ENCODE measurements at regions not wholly inside any gene's neighbourhood (a gene's known extent, or its start where the extent isn't known, plus 50 kb on each side); places are given as distances from the start of the nearest gene placed in this dataset.
"Not testable (repeated sequence)": the region's sequence is repeated elsewhere in the genome, so short reads cannot be mapped to it uniquely, and the experiment has no call there.

GRCh38 chr9:100714372-100715099 is 136.7 kb downstream of the CAVIN4 start:
- DNase-seq, result peak; percentile 72

GRCh38 chr9:100715100-100715380 is 137.2 kb downstream of the CAVIN4 start:
- no peak for DNase-seq

- DNase-seq, result no peak
These were observed 140.8 kb downstream of the CAVIN4 start for GRCh38 chr9:100718717-100719116.

GRCh38 chr9:100720922-100721321 is 143.0 kb downstream of the CAVIN4 start:
- DNase-seq, result no peak

GRCh38 chr9:100724886-100725285 is 147.0 kb downstream of the CAVIN4 start:
- peak; percentile 16 for DNase-seq

- DNase-seq, result no peak
These were observed 147.5 kb downstream of the CAVIN4 start for GRCh38 chr9:100725371-100725770.

- no peak for DNase-seq
These were observed 151.5 kb downstream of the CAVIN4 start for GRCh38 chr9:100729336-100729895.

- no peak for DNase-seq
These were observed 152.2 kb downstream of the CAVIN4 start for GRCh38 chr9:100730086-100730485.

- no peak for DNase-seq
These were observed 153.2 kb downstream of the CAVIN4 start for GRCh38 chr9:100731038-100731556.

- no peak for DNase-seq
These were observed 153.7 kb downstream of the CAVIN4 start for GRCh38 chr9:100731557-100731956.

- no peak for DNase-seq
These were observed 161.3 kb downstream of the CAVIN4 start for GRCh38 chr9:100739208-100739607.

- peak; percentile 51 for DNase-seq
These were observed 161.8 kb downstream of the CAVIN4 start for GRCh38 chr9:100739666-100740065.

- DNase-seq, result not testable (repeated sequence)
These were observed 171.1 kb downstream of the CAVIN4 start for GRCh38 chr9:100748930-100749329.

GRCh38 chr9:100756217-100756616 is 178.3 kb downstream of the CAVIN4 start:
- peak; percentile 90 for DNase-seq

GRCh38 chr9:100759215-100759614 is 181.3 kb downstream of the CAVIN4 start:
- no peak for DNase-seq

GRCh38 chr9:100761276-100761802 is 183.5 kb downstream of the CAVIN4 start:
- DNase-seq, result peak; percentile 23

GRCh38 chr9:100774326-100774725 is 196.4 kb downstream of the CAVIN4 start:
- DNase-seq, result no peak

- DNase-seq, result no peak
These were observed 197.1 kb downstream of the CAVIN4 start for GRCh38 chr9:100774962-100775361.

GRCh38 chr9:100775912-100776311 is 198.0 kb downstream of the CAVIN4 start:
- no peak for DNase-seq

GRCh38 chr9:100784755-100785154 is 206.9 kb downstream of the CAVIN4 start:
- no peak for DNase-seq

- DNase-seq, result no peak
These were observed 208.1 kb downstream of the CAVIN4 start for GRCh38 chr9:100785946-100786345.

- no peak for DNase-seq
These were observed 216.9 kb downstream of the CAVIN4 start for GRCh38 chr9:100794738-100795269.

- no peak for DNase-seq
These were observed 224.6 kb upstream of the PLPPR1 start for GRCh38 chr9:100803956-100804355.

GRCh38 chr9:100811643-100812042 is 216.9 kb upstream of the PLPPR1 start:
- no peak for DNase-seq

All from NCI-H69 (cell line).